ENCODE measurements at regions not wholly inside any gene's neighbourhood (a gene's known extent, or its start where the extent isn't known, plus 50 kb on each side); places are given as distances from the start of the nearest gene placed in this dataset.

DNA sequence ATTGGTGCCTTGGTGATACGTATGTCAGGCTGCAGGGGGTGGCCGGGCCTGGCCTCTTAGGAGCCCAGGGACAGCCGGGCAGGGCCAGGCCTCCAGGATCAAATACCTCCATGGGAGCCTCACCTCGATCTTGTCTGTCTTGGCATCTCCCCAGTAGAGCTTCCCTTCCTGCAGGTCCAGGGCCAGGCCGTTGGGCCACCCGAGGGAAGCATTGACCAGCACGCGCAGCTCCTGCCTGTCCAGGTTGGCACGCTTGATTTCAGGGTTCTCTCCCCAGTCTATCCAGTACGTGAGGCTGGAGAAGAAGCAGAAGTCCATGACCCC lies 137.7 kb downstream of the CRYBB2 start:
- Histone ChIP-seq H3K27me3 (ENCODE audit: insufficient read depth, low read length) (no peaks in the 10 kb centered on the region), H3K27ac (ENCODE audit: low read depth, low read length) (no peak overlapping the region), H3K9ac (ENCODE audit: low read length) (no peak overlapping the region), H2AFZ (ENCODE audit: low read depth, low read length, poor library complexity, severe bottlenecking) (no peak overlapping the region), H3K79me2 (ENCODE audit: insufficient read depth, low read length) (0 out of 2 replicates have a peak, but pooled peaks cover 3% of the 10 kb centered on the region), H3K9me3 (ENCODE audit: control insufficient read depth in 1 of 2, insufficient read depth in 1 of 2, low read depth in 1 of 2, low read length in 2 of 2) (no peaks in the 10 kb centered on the region), H3K4me3 (replicated peaks in 1 of 2; ENCODE audit: low read depth in 1 of 2, low read length in 2 of 2) (no peak overlapping the region), H3K9me2 (ENCODE audit: insufficient read depth) (no peaks in the 10 kb centered on the region), H3K4me1 (ENCODE audit: control insufficient read depth in 1 of 2, insufficient read depth in 2 of 2, low read length in 2 of 2) (no peaks in the 10 kb centered on the region), H4K20me1 (ENCODE audit: insufficient read depth) (no peaks in the 10 kb centered on the region), H3K36me3 (ENCODE audit: control insufficient read depth in 1 of 2, insufficient read depth in 2 of 2, low read length in 2 of 2) (peaks cover 0 to 7% of the 10 kb centered on the region in 2 experiments; a peak in 2 of 4 replicates), H3K4me2 (ENCODE audit: low read length) (no peak overlapping the region)
- ChIA-PET RAD21 (ENCODE audit: low non-redundant PET in 1 of 2, low total read pairs in 2 of 2, uncharacterized antibody in 2 of 2, unreplicated experiment in 2 of 2) (no interaction called here), POLR2A (no interaction called here), CTCF (no interaction called here)
- intact Hi-C loops (cut with micrococcal nuclease) = no loop called here
- ATAC-seq = no peak
- TF ChIP-seq SRF (IDR thresholded peaks at IDR 0.05; ENCODE audit: low read depth) (no peak), EGR1 (IDR thresholded peaks at IDR 0.05; ENCODE audit: low read depth) (no peak), EZH2 (IDR thresholded peaks at IDR 0.05) (no peak), POLR2AphosphoS5 (IDR thresholded peaks at IDR 0.05; ENCODE audit: low read depth, low read length) (no peak), RAD21 (IDR thresholded peaks at IDR 0.05; ENCODE audit: low read depth) (no peak), CEBPB (IDR thresholded peaks at IDR 0.05; ENCODE audit: low read depth) (no peak)
- TF ChIP-seq, protein P1, sequence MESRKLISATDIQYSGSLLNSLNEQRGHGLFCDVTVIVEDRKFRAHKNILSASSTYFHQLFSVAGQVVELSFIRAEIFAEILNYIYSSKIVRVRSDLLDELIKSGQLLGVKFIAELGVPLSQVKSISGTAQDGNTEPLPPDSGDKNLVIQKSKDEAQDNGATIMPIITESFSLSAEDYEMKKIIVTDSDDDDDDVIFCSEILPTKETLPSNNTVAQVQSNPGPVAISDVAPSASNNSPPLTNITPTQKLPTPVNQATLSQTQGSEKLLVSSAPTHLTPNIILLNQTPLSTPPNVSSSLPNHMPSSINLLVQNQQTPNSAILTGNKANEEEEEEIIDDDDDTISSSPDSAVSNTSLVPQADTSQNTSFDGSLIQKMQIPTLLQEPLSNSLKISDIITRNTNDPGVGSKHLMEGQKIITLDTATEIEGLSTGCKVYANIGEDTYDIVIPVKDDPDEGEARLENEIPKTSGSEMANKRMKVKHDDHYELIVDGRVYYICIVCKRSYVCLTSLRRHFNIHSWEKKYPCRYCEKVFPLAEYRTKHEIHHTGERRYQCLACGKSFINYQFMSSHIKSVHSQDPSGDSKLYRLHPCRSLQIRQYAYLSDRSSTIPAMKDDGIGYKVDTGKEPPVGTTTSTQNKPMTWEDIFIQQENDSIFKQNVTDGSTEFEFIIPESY (IDR thresholded peaks at IDR 0.05; ENCODE audit: extremely low read depth, insufficient replicate concordance, low read length) = no peak
- TF ChIP-seq, protein P2, sequence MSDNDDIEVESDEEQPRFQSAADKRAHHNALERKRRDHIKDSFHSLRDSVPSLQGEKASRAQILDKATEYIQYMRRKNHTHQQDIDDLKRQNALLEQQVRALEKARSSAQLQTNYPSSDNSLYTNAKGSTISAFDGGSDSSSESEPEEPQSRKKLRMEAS (IDR thresholded peaks at IDR 0.05) = no peak
- no TSS peak for BruUV-seq (replicated peaks)
- no peak for DNase-seq (ENCODE audit: low read depth, low spot score)
